ENCODE measurements at regions not wholly inside any gene's neighbourhood (a gene's known extent, or its start where the extent isn't known, plus 50 kb on each side); places are given as distances from the start of the nearest gene placed in this dataset.

GRCh38 chr13:85068231-85068630 is 731.0 kb downstream of the SLITRK6 start:
- DNase-seq = no peak

DNA sequence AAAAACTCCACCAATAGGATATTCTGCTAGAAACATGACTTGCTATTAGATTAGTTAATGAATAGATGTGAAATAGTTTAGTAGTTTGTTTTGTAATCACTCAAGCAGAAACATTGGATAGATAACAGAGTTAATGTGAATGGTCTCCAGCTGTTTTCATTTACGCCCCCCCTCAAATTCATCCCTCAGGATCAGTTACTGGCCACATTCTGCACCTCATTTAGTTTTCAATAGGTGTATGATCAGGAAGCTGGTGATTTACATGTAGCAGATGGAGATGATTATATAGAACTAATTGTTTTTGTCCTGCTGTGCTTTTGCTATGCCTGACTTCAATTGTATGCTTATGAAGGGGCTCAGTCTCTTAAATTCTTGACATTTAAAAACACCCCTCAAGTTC is 759.0 kb downstream of the SLITRK6 start:
- no peak for DNase-seq

- DNase-seq = no peak
These were observed 767.4 kb downstream of the SLITRK6 start for GRCh38 chr13:85031771-85032170.

DNA sequence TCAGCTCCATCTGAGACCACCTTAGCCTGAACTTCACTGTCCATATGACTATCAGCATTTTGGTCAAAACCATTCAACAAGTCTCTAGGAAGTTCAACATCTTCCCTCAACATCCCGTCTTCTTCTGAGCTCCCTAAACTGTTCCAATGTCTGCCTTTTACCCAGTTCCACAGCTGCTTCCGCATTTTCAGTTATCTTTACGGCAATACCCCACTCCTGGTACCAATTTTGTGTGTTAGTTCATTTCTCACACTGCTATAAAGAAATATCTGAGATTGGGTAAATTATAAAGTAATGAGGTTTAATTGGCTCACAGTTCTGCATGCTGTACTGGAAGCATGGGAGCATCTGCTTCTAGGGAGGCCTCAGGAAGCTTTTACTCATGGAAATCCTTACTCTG is 771.2 kb downstream of the SLITRK6 start:
- no peak for DNase-seq

GRCh38 chr13:85019121-85019520 is 780.1 kb downstream of the SLITRK6 start:
- no peak for DNase-seq

GRCh38 chr13:85013006-85013405 is 786.2 kb downstream of the SLITRK6 start:
- DNase-seq = no peak

DNA sequence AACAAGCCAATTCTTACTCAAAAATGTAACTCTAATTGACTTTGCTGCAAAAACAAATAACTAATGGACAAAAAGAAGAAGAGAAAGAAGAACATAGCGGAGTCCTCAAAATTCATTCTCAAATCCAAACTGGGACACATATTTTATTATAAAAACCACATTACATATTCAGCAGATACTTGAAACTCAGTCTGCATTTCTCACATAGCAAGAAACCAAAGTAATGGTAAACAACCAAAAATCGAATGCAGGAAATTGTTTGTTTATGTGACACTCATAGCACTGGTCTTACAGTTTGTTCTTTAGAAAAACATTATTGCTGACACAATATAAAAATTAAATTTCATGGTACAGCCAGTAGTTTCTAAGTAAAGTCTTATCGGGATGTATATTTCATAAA is 789.8 kb downstream of the SLITRK6 start:
- DNase-seq = no peak

- no peak for DNase-seq
These were observed 800.0 kb downstream of the SLITRK6 start for GRCh38 chr13:84999252-84999651.

- DNase-seq = no peak
These were observed 800.5 kb downstream of the SLITRK6 start for GRCh38 chr13:84998681-84999080.

DNA sequence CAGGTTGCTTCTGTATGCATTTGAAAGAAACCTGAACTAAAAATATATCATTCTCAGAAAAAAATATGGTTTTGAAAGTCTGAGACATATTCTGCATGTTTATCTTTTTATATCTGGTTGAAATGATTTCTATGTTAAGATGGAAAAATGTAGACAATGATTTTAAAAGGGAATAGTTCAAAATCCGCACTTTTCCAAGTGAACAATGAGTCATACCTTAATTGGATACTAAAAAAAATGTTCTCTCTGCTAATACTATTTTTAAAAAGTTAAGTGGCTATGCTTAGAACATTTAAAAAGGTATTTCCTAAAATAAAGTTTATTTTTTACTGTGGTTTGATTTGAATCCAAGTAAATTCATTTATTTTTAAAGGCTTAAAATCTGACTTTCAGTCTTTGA is 801.4 kb downstream of the SLITRK6 start:
- DNase-seq = no peak

DNA sequence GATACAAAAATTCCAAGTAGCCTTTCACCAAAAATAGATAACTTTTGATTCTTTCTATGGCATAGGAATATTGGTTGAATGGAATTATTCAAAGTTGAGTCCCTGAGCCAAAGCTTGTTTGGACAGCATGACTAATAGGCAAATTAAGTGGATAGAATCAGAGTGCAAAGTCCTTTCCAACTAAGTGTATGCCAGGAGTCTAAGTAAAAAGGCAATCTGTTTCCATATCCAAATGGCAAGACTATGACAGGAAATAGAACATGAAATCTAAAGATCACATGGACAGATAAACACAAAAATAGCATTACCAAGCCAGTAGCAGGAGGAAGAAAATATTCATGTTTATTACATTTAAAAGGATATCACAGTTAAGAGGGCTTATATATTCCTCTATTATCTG is 804.6 kb downstream of the SLITRK6 start:
- DNase-seq = no peak

- DNase-seq = no peak
These were observed 813.4 kb downstream of the SLITRK6 start for GRCh38 chr13:84985860-84986259.

DNA sequence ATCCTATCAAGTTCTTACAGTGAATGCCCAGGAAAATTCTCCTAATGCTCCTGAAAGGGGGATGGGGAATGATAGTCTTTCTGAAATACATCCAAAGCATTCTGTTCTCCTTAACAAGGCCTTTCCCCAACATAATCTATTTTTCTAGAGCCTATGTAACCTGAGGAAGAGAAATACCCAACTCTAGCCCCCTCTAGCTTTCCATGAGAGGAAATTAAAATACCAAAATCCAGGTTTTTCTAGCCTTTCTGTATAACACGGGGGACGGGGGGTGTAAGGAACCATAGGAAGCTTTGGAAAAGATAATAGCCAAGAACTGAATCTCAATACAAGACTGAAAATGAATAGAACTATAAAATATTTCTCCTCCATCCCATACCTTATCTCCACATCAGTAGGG is 815.9 kb downstream of the SLITRK6 start:
- no peak for DNase-seq

GRCh38 chr13:84980571-84980970 is 818.6 kb downstream of the SLITRK6 start:
- no peak for DNase-seq

GRCh38 chr13:84978851-84979250 is 820.4 kb downstream of the SLITRK6 start:
- DNase-seq = no peak

DNA sequence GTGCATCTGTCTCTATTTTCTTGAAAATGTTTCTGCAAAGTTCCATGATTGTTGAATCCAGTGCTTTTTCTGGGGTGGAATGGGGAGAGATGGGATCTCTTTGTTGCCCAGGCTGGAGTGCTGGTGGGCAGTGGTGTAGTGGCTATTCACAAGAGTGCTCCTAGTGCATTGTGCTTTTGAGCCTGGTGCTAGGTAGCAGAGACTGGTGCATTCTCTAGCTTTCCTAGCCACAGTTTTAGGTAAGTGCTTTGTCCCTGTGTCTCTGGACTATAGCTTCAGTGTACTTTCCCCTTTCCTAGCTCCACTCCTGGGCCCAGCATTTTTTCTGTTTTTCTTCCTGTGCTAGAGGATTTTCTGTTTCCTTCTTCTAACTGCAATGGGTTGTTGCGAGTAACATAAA is 825.6 kb downstream of the SLITRK6 start:
- DNase-seq = no peak

GRCh38 chr13:84972907-84973306 is 826.3 kb downstream of the SLITRK6 start:
- no peak for DNase-seq

- no peak for DNase-seq
These were observed 836.4 kb downstream of the SLITRK6 start for GRCh38 chr13:84962849-84963248.

- DNase-seq = no peak
These were observed 837.0 kb downstream of the SLITRK6 start for GRCh38 chr13:84962141-84962750.

GRCh38 chr13:84961023-84961422 is 838.2 kb downstream of the SLITRK6 start:
- DNase-seq = no peak

DNA sequence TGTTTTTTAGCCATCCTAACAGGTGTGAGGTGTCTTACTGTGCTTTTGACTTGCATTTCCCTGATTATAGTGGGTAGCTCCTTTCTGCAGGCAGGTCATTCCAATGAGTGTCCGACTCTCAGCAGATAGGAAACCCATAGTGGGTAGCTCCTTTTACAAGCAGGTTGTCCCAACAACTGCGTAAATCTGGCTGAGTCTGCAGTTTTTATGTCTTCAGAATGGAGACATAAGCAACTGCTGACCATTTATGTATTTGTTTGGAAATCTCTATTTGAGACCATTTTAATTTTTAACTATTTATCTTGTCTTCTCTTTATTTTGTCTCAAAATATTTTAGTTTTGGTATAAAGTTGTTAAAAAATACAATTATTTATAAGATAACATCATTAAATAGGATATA is 839.4 kb downstream of the SLITRK6 start:
- DNase-seq = no peak

DNA sequence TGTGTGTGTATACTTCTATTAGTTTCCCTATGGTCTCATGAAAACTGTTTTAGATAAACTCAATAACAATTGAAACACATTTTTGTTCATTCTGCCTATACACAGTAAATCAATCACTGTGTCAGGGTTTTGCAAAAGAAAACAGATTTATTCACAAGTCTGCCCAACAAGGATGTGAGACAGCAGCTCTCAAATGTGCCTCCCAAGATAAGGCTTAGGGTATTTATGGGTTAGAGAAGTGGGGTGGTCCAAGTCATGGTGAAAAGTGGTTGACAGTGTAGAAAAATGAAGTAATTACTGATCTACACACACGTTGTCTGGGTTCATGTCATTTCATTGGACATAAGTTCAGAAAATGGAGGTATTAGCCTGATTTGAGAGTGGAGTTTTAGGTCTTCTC is 844.6 kb downstream of the SLITRK6 start:
- no peak for DNase-seq

DNA sequence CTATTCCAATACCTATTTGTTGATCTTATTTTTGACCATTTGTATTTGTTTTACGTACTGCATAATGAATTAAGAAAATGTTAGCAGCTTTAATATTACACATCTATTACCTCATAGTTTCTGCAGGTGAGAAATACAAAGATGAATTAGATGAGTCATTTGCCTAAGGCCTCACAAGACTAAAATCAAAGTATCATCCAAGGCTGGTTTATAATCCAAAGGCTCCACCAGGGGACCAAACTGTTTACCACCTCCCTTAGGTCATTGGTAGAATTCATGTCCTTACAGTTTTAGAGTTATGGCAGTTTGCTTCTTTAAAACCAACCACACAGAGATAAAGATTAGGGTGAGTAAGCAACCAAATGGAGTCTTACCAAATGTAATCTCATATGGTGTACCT is 848.1 kb downstream of the SLITRK6 start:
- no peak for DNase-seq

GRCh38 chr13:84946192-84946591 is 853.0 kb downstream of the SLITRK6 start:
- no peak for DNase-seq

- DNase-seq = no peak
These were observed 858.4 kb downstream of the SLITRK6 start for GRCh38 chr13:84940798-84941197.

GRCh38 chr13:84940167-84940566 is 859.1 kb downstream of the SLITRK6 start:
- DNase-seq = no peak

Measured in T-helper 1 cell (primary cell).